CD4-positive, alpha-beta T cell treated with Interleukin-2 at 100 ng/mL for 4 hours (primary cell): ENCODE measurements at regions not wholly inside any gene's neighbourhood (a gene's known extent, or its start where the extent isn't known, plus 50 kb on each side); places are given as distances from the start of the nearest gene placed in this dataset.
A peak's percentile ranks its signal among the peaks of the same experiment; 100 is the strongest.

ENCODE experiments used
- DNase-seq: peaks from one replicate; pipeline ENCODE4 v3.0.0-alpha.2; 2020; ENCODE audit warnings: low spot score

- peak; percentile 28 for DNase-seq
Measured at GRCh38 chr4:108527723-108528122, 92.7 kb upstream of the RPL34 start.

- no peak for DNase-seq
Measured at GRCh38 chr4:108520807-108521206, 99.6 kb upstream of the RPL34 start.

- DNase-seq: no peak
Measured at GRCh38 chr4:108519911-108520601, 100.3 kb upstream of the RPL34 start.

GRCh38 chr4:108519208-108519833, 101.1 kb upstream of the RPL34 start:
- no peak for DNase-seq

GRCh38 chr4:108512615-108513505, 107.5 kb upstream of the RPL34 start:
- peak; percentile 32 for DNase-seq

GRCh38 chr4:108511618-108512017, 108.8 kb upstream of the RPL34 start:
- no peak for DNase-seq

GRCh38 chr4:108502356-108502755, 118.0 kb upstream of the RPL34 start:
- DNase-seq: no peak

- no peak for DNase-seq
Measured at GRCh38 chr4:108498925-108499324, 121.5 kb upstream of the RPL34 start.

- no peak for DNase-seq
Measured at GRCh38 chr4:108493596-108493931, 126.8 kb upstream of the RPL34 start.

GRCh38 chr4:108492816-108493595, 127.4 kb upstream of the RPL34 start:
- peak; percentile 28 for DNase-seq

- no peak for DNase-seq
Measured at GRCh38 chr4:108488865-108489264, 131.5 kb upstream of the RPL34 start.

GRCh38 chr4:108486046-108486445, 134.3 kb upstream of the RPL34 start:
- no peak for DNase-seq

- no peak for DNase-seq
Measured at GRCh38 chr4:108484187-108484586, 136.2 kb upstream of the RPL34 start.

- DNase-seq: no peak
Measured at GRCh38 chr4:108483650-108484049, 136.7 kb upstream of the RPL34 start.

- DNase-seq: peak; percentile 26
Measured at GRCh38 chr4:108483079-108483478, 137.3 kb upstream of the RPL34 start.

- DNase-seq: no peak
Measured at GRCh38 chr4:108480881-108481280, 139.5 kb upstream of the RPL34 start.

GRCh38 chr4:108477527-108478108, 142.8 kb upstream of the RPL34 start:
- DNase-seq: no peak

GRCh38 chr4:108473163-108473720, 147.1 kb upstream of the RPL34 start:
- DNase-seq: no peak

- peak; percentile 44 for DNase-seq
Measured at GRCh38 chr4:108466936-108467902, 153.2 kb upstream of the RPL34 start.

GRCh38 chr4:108465886-108466500, 154.4 kb upstream of the RPL34 start:
- DNase-seq: no peak
